Gastroesophageal sphincter (tissue), 3 donors: ENCODE measurements at regions not wholly inside any gene's neighbourhood (a gene's known extent, or its start where the extent isn't known, plus 50 kb on each side); places are given as distances from the start of the nearest gene placed in this dataset.

Experiments used
- CTCF ChIP-seq, 4 experiments: fragments of 200-600 bp in 2 of 4; fragments of 450-650 bp in 2 of 4; sonication (generic) in 1 of 4; IDR thresholded peaks; one replicate each; pipeline ENCODE4 v1.5.1; 2017 to 2019; ENCODE audit warnings: antibody characterized with exemption in 4 of 4, mild to moderate bottlenecking in 2 of 4, moderate library complexity in 2 of 4
- EP300 ChIP-seq: sonication (generic); formaldehyde crosslinking; IDR thresholded peaks from one replicate; pipeline ENCODE4 v1.6.1; 2017; ENCODE audit warnings: antibody characterized with exemption, mild to moderate bottlenecking
- POLR2A ChIP-seq, 2 donors: fragments of 450-650 bp; IDR thresholded peaks; one replicate each; pipeline ENCODE4 v1.6.1; 2017; ENCODE audit warnings: antibody characterized with exemption in 2 of 2, mild to moderate bottlenecking in 2 of 2, moderate library complexity in 1 of 2
- POLR2AphosphoS5 ChIP-seq: sonication (generic); formaldehyde crosslinking; IDR thresholded peaks from one replicate; pipeline ENCODE4 v1.6.1; 2017; ENCODE audit warnings: antibody characterized with exemption

- no peak for TF ChIP-seq CTCF (IDR thresholded peaks at IDR 0.05)
- TF ChIP-seq POLR2A (IDR thresholded peaks at IDR 0.05), result no peak
- no peak for TF ChIP-seq POLR2AphosphoS5
- TF ChIP-seq EP300, result no peak
These were observed 451.7 kb downstream of the AGTPBP1 start for GRCh38 chr9:85290019-85290418.
